SK-N-MC (cell line): ENCODE measurements at regions not wholly inside any gene's neighbourhood (a gene's known extent, or its start where the extent isn't known, plus 50 kb on each side); places are given as distances from the start of the nearest gene placed in this dataset.
"Not testable (repeated sequence)": the region's sequence is repeated elsewhere in the genome, so short reads cannot be mapped to it uniquely, and the experiment has no call there.

Experiments used
- DNase-seq: peaks from one replicate; pipeline ENCODE4 v3.0.0-alpha.2; 2011; ENCODE audit warnings: low read depth, low spot score
- H3K27ac ChIP-seq: fragments of 200-600 bp; sonication (generic); 2 replicates; pipeline ENCODE4 v1.5.1; 2016; ENCODE audit warnings: mixed run types
- H3K36me3 ChIP-seq: fragments of 200-600 bp; sonication (generic); 2 replicates; pipeline ENCODE4 v1.6.1; 2017; ENCODE audit warnings: antibody characterized with exemption, low read length, mixed read lengths; ENCODE audit not compliant: insufficient read depth
- H3K4me3 ChIP-seq: fragments of 200-600 bp; sonication (generic); 2 replicates; pipeline ENCODE4 v1.5.1; 2016
- H3K9ac ChIP-seq: fragments of 200-600 bp; sonication (generic); 2 replicates; pipeline ENCODE4 v1.8.0; 2017; ENCODE audit warnings: mixed run types, mixed read lengths; ENCODE audit not compliant: insufficient read length
- H3K9me3 ChIP-seq: fragments of 200-600 bp; sonication (generic); 2 replicates; pipeline ENCODE4 v1.6.1; 2017; ENCODE audit warnings: low read depth, mild to moderate bottlenecking, antibody characterized with exemption, low read length, moderate library complexity, mixed read lengths
- EZH2 ChIP-seq: fragments of 200-600 bp; sonication (generic); IDR thresholded peaks from one replicate; pipeline ENCODE4 v1.6.1; 2017; ENCODE audit warnings: antibody characterized with exemption
- FOXP2 ChIP-seq: optimal IDR thresholded peaks from 2 replicates; pipeline ENCODE3; 2011; ENCODE audit warnings: mild to moderate bottlenecking, moderate library complexity; ENCODE audit not compliant: insufficient read depth; ENCODE audit errors: extremely low read length, control extremely low read depth
- POLR2AphosphoS5 ChIP-seq: IDR thresholded peaks from 2 replicates; pipeline ENCODE4 v1.6.1; 2012; ENCODE audit warnings: mild to moderate bottlenecking, low read depth, low read length, borderline replicate concordance

GRCh38 chr9:79477955-79478771, 93.6 kb upstream of the TLE4 start:
- Histone ChIP-seq H3K36me3 (no peaks in the 10 kb centered on the region), H3K9ac (no peak overlapping the region), H3K27ac (no peak overlapping the region), H3K4me3 (no peak overlapping the region), H3K9me3 (no peaks in the 10 kb centered on the region)
- TF ChIP-seq EZH2 (no peak), FOXP2 (no peak), POLR2AphosphoS5 (no peak)
- DNase-seq, result no peak

DNA sequence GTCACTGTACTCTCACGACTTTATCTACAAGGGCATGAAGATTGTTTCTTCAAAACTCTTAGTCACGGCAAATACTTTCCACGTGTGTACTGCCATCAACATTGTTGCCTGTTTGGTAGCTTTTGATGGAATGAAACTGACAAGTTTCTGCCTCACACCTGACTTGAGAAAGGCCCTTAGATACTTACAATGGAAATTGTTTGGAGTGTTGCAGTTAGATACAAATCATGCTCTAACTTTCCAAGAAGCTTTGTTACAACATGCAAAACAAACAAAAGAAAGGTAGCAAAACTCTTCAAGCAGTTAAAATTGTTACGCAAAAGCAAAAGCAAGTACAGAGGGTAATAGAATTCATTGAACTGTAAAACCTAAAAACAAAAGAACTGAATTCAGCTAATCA, 91.1 kb upstream of the TLE4 start:
- no peak for DNase-seq
- Histone ChIP-seq H3K27ac (no peak overlapping the region), H3K9me3 (no peaks in the 10 kb centered on the region), H3K36me3 (no peaks in the 10 kb centered on the region), H3K4me3 (no peak overlapping the region), H3K9ac (no peak overlapping the region)
- no peak for TF ChIP-seq FOXP2
- TF ChIP-seq EZH2, result no peak
- no peak for TF ChIP-seq POLR2AphosphoS5

GRCh38 chr9:79481846-79482477, 89.8 kb upstream of the TLE4 start:
- Histone ChIP-seq H3K36me3 (no peaks in the 10 kb centered on the region), H3K27ac (no peak overlapping the region), H3K9me3 (no peaks in the 10 kb centered on the region), H3K9ac (no peak overlapping the region), H3K4me3 (no peak overlapping the region)
- TF ChIP-seq EZH2, result no peak
- no peak for TF ChIP-seq FOXP2
- no peak for TF ChIP-seq POLR2AphosphoS5
- no peak for DNase-seq

DNA sequence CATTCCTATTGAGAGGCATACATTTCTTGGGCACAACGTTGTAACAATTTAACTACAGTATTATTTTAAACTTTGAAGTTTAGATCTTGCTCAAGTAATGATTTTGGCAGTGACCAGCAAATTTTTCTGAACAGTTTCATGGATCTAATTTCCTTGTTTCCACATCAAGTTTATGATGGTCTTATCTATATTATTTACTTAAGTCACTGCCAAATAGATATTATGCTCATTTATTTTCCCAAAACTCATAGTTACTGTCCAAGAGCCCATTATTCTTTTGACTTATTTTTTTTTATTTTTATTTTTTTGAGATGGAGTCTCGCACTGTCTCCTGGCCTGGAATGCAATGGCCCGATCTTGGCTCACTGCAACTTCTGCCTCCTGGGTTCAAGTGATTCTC, 86.5 kb upstream of the TLE4 start:
- no peak for DNase-seq
- Histone ChIP-seq H3K36me3 (no peaks in the 10 kb centered on the region), H3K9me3 (no peaks in the 10 kb centered on the region), H3K27ac (no peak overlapping the region), H3K4me3 (no peak overlapping the region), H3K9ac (no peak overlapping the region)
- no peak for TF ChIP-seq FOXP2
- TF ChIP-seq POLR2AphosphoS5, result no peak
- no peak for TF ChIP-seq EZH2

DNA sequence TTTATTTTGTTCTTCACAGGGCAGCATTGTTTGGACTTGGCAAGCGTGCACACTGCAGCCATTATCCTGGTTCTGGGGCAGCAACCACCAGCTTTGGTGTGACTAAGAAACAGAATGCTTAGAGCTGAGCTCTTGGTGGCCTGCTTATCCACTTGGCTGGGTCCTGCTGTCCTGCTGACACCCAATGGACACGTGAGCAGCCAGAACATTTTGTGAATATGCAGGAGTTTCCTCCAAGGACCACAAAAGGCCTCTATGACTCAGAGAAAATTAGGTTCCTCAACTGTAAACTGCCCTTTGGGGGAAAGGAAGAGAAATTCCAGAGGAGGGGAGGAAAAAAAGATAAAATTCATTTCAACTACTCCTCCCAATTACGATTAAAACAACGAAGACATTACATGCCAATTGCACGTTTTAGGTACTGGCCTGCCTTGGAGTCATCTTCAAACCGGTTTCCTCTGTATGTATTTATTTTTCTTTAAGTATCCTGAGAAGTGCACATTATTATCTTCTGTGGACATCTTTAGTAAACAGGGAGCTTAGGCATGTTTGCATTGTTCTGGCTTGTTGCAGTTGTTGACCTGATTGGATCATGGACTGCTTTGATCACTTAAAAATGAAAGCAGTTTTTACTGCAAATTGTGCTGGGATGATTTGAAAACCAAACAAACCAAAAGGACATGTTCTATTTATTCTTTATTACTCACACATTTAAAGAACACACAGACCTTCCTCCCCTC, 82.3 kb upstream of the TLE4 start:
- H3K4me3 ChIP-seq, result no peak overlapping the region
- H3K36me3 ChIP-seq, result no peaks in the 10 kb centered on the region
- DNase-seq, result no peak
- no peak overlapping the region for H3K9ac ChIP-seq
- no peak overlapping the region for H3K27ac ChIP-seq
- H3K9me3 ChIP-seq, result no peaks in the 10 kb centered on the region
- TF ChIP-seq FOXP2 (no peak), POLR2AphosphoS5 (no peak), EZH2 (no peak)

DNA sequence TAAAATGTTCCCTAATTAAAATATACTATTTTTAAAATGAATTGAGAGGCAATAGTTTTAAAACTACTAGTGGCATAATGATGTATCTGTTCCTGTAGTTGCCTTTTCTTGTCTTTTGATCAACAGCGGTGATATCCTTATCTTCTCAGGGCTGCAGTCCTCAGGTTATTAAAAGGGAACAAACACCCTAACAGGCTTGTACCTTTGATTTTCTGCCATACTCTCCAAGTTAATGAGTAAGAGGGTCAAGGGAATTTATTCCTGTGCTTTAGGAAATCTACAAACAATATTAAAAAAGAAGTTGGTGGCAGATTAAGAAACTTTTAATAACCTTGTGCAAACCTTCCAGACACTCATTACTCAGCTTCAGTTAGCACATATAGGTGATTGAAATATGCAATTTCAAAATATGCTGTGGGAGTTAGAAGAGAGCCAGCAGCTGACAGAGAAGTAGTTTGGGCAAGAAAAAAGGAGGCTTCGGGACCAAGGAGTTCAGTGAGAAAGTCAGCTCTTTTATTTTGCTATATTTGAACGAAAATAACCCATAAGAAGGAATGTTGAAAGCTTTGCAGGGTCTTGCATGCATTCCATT, 81.0 kb upstream of the TLE4 start:
- H3K4me3 ChIP-seq, result no peak overlapping the region
- H3K9me3 ChIP-seq, result no peaks in the 10 kb centered on the region
- H3K36me3 ChIP-seq, result no peaks in the 10 kb centered on the region
- H3K9ac ChIP-seq, result no peak overlapping the region
- TF ChIP-seq EZH2, result no peak
- no peak for TF ChIP-seq FOXP2
- TF ChIP-seq POLR2AphosphoS5, result no peak
- H3K27ac ChIP-seq, result no peak overlapping the region
- no peak for DNase-seq

GRCh38 chr9:79492092-79493009, 79.4 kb upstream of the TLE4 start:
- TF ChIP-seq POLR2AphosphoS5, result no peak
- no peak for TF ChIP-seq FOXP2
- TF ChIP-seq EZH2, result no peak
- Histone ChIP-seq H3K9ac (no peak overlapping the region), H3K9me3 (no peaks in the 10 kb centered on the region), H3K4me3 (no peak overlapping the region), H3K36me3 (no peaks in the 10 kb centered on the region), H3K27ac (no peak overlapping the region)
- no peak for DNase-seq

- not testable (repeated sequence) for H3K4me3 ChIP-seq, H3K36me3 ChIP-seq, H3K9ac ChIP-seq, H3K9me3 ChIP-seq, DNase-seq, H3K27ac ChIP-seq
Measured at GRCh38 chr9:79500196-79500864, 71.4 kb upstream of the TLE4 start.
